Thyroid gland (tissue), 4 donors: ENCODE measurements at regions not wholly inside any gene's neighbourhood (a gene's known extent, or its start where the extent isn't known, plus 50 kb on each side); places are given as distances from the start of the nearest gene placed in this dataset.

ENCODE experiments used
- DNase-seq, 2 donors: peaks; one replicate each; pipeline ENCODE4 v3.0.0-alpha.2; 2019
- H3K27ac ChIP-seq, 3 donors: fragments of 200-600 bp; sonication (generic); 1 replicate in 2 of 3; 2 replicates in 1 of 3; pipeline ENCODE4 v1.5.1; 2016 to 2019; ENCODE audit warnings: mild to moderate bottlenecking in 1 of 3, moderate library complexity in 1 of 3
- H3K27me3 ChIP-seq: fragments of 200-600 bp; sonication (generic); one replicate; pipeline ENCODE4 v1.5.1; 2019
- H3K36me3 ChIP-seq, 2 donors: fragments of 200-600 bp; sonication (generic); one replicate each; pipeline ENCODE4 v1.5.1; 2016 to 2019
- H3K4me1 ChIP-seq, 2 donors: fragments of 200-600 bp; sonication (generic); one replicate each; pipeline ENCODE4 v1.5.1; 2017 to 2019
- H3K4me3 ChIP-seq, 3 donors: fragments of 200-600 bp; sonication (generic); replicated peaks in 1 of 3; 1 replicate in 2 of 3; 2 replicates in 1 of 3; pipeline ENCODE4 v1.5.1; 2016; ENCODE audit warnings: mild to moderate bottlenecking in 1 of 3
- H3K9me3 ChIP-seq: fragments of 200-600 bp; sonication (generic); one replicate; pipeline ENCODE4 v1.5.1; 2017
- POLR2A ChIP-seq, 2 donors: fragments of 450-650 bp; IDR thresholded peaks; one replicate each; pipeline ENCODE4 v1.6.1; 2017; ENCODE audit warnings: antibody characterized with exemption in 2 of 2, mild to moderate bottlenecking in 2 of 2, moderate library complexity in 1 of 2
- WGBS, 2 donors: methylation state at CpG; one replicate each; pipeline ENCODE4 v1.1.5; 2017; 5-methylcytosine and 5-hydroxymethylcytosine counted together
- intact Hi-C: fragments of 100-400 bp; cut with DNase I; formaldehyde crosslinking; loops from one replicate; pipeline ENCODE4 v1.15.1; 2023
- TF ChIP-seq, protein P1 (sequence below), 6 experiments: fragments of 200-600 bp in 3 of 6; fragments of 450-650 bp in 3 of 6; sonication (generic) in 3 of 6; IDR thresholded peaks; one replicate each; pipeline ENCODE4 v1.5.1; 2016 to 2019; ENCODE audit warnings: antibody characterized with exemption in 6 of 6, mild to moderate bottlenecking in 2 of 6, inconsistent platforms in 1 of 6, moderate library complexity in 1 of 6

DNA sequence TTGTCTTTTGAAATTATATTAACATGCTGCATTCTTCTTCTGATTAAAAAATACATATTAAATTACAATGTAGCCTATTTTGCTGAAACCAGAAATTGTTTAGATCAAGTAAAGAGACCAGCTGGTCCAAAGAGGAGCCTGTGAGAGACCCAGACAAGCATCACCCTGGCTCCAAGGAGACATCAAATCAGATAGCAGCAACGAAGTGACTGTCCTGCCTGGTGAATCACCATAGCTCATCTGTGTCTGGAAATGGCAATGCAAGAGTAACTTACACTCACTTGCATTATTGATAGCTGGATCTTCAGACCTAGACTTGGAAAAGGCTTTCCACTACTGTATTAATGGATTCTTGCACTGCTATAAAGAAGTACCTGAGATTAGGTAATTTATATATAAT is 169.1 kb downstream of the KCTD12 start:
- 65 to 68% methylated on average over 1 of the region's 1 CpG for WGBS, 2 donors

DNA sequence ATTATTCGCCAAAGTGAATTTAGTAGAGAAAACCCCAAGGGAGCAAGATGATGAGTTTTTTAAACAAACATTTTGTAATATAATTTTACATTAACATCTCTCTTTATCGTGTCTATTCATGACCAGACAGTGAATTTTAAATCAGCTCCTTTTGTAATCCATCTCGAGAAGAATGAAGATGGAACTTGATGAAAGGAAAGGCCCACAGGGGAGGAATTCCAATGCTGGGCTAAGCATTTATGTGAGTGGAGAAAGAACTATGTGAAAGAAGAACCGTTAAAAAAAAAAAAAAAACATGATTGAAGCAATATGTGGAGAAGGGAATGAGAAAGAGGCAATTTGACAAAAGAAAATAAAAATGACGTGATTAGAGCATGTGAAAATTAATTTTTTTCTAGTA is 170.6 kb downstream of the KCTD12 start:
- Histone ChIP-seq H3K4me3 (no peak overlapping the region), H3K4me1 (no peaks in the 10 kb centered on the region), H3K27me3 (no peaks in the 10 kb centered on the region), H3K36me3 (no peaks in the 10 kb centered on the region), H3K27ac (no peak overlapping the region), H3K9me3 (no peaks in the 10 kb centered on the region)
- TF ChIP-seq, protein P1, sequence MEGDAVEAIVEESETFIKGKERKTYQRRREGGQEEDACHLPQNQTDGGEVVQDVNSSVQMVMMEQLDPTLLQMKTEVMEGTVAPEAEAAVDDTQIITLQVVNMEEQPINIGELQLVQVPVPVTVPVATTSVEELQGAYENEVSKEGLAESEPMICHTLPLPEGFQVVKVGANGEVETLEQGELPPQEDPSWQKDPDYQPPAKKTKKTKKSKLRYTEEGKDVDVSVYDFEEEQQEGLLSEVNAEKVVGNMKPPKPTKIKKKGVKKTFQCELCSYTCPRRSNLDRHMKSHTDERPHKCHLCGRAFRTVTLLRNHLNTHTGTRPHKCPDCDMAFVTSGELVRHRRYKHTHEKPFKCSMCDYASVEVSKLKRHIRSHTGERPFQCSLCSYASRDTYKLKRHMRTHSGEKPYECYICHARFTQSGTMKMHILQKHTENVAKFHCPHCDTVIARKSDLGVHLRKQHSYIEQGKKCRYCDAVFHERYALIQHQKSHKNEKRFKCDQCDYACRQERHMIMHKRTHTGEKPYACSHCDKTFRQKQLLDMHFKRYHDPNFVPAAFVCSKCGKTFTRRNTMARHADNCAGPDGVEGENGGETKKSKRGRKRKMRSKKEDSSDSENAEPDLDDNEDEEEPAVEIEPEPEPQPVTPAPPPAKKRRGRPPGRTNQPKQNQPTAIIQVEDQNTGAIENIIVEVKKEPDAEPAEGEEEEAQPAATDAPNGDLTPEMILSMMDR (IDR thresholded peaks at IDR 0.05), result no peak
- no peak for TF ChIP-seq POLR2A (IDR thresholded peaks at IDR 0.05)
- DNase-seq, result no peak
- intact Hi-C loops, result no loop called here
- WGBS, 2 donors, result 70 to 72% methylated on average over 5 of the region's 5 CpGs

More for the DNA sequence above, 169.1 kb downstream of the KCTD12 start:
- TF ChIP-seq, protein P1 (IDR thresholded peaks at IDR 0.05), result no peak
- TF ChIP-seq POLR2A (IDR thresholded peaks at IDR 0.05), result no peak
- H3K9me3 ChIP-seq, result no peaks in the 10 kb centered on the region
- no peaks in the 10 kb centered on the region for H3K27me3 ChIP-seq
- no peak for DNase-seq
- H3K4me3 ChIP-seq, result no peak overlapping the region
- intact Hi-C loops, result no loop called here
- no peaks in the 10 kb centered on the region for H3K4me1 ChIP-seq
- H3K36me3 ChIP-seq, result no peaks in the 10 kb centered on the region
- no peak overlapping the region for H3K27ac ChIP-seq

DNA sequence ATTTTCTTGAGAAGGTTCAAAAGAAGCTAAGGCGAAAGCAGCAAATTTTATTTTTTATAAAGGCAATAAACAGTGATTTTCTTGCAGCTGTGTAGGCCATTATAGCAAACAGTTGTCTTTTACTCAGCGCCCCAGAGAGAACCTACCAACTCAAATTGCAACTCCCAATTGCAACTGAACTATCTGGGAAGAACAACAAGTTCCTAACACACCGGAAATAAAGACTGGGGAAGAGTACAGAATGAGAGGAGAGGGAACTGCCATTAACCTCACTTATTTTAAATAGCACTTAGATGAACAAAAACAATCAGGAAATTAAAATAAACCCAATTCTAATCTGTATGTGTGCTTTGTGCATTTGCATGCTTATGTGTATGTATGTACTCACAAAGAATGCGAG is 171.1 kb downstream of the KCTD12 start:
- Histone ChIP-seq H3K9me3 (no peaks in the 10 kb centered on the region), H3K27ac (no peak overlapping the region), H3K4me1 (no peaks in the 10 kb centered on the region), H3K36me3 (no peaks in the 10 kb centered on the region), H3K27me3 (no peaks in the 10 kb centered on the region), H3K4me3 (no peak overlapping the region)
- DNase-seq, result no peak
- intact Hi-C loops, result no loop called here
- no peak for TF ChIP-seq POLR2A (IDR thresholded peaks at IDR 0.05)
- TF ChIP-seq, protein P1 (IDR thresholded peaks at IDR 0.05), result no peak
- 81 to 82% methylated on average over 4 of the region's 4 CpGs for WGBS, 2 donors

DNA sequence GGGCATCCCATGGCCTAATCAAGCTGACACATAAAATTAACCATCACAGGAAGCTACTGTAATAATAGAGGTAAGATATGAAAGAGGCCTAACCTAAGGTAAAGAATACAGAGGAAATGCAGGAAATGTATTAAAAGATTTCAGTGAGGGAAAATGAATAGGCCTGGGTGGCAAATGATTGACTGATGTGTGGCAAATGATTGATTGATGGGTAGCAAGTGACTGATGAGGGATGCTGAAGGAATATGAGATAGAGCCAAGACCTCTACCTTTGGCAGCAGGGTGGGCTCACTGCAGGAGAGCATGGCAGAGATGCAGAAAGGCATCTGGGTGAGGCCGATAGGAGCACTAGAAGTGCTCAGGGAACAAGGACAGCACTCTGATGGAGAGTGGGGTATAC is 172.9 kb downstream of the KCTD12 start:
- DNase-seq, result no peak
- 91 to 95% methylated on average over 1 of the region's 1 CpG for WGBS, 2 donors
- Histone ChIP-seq H3K36me3 (no peaks in the 10 kb centered on the region), H3K4me3 (no peak overlapping the region), H3K27me3 (no peaks in the 10 kb centered on the region), H3K9me3 (no peaks in the 10 kb centered on the region), H3K27ac (no peak overlapping the region), H3K4me1 (no peaks in the 10 kb centered on the region)
- TF ChIP-seq POLR2A (IDR thresholded peaks at IDR 0.05), result no peak
- TF ChIP-seq, protein P1 (IDR thresholded peaks at IDR 0.05), result no peak
- intact Hi-C loops, result no loop called here

DNA sequence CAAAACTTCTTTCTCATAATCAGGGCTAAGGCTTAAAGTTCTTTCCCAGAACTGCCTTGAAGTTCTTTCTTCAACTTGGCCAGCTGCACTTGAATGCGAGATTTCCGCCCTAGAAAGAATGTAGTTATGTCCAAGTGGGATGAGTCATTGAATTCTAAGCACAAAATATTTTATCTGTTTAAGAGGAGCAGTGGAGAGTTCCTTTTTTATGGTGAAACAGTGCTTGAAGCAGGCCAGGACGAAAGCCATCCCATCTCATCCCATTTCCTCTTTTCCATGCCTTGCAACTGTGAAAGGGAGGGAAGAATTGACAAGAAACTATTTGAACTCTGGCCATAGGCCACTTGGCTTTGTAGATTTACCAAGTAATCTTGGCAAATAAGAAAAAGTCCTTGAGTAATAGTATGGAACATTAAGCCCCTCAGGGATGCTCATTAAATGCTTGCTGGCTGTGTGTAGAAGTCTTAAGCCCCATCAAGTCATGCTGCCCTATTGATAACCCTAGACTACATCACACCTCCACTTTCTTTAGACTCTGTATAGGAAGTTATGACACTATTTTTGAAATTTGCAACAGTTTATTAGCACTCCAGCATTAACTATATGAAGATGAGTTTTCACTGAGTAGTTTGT is 174.5 kb downstream of the KCTD12 start:
- H3K4me1 ChIP-seq, result no peaks in the 10 kb centered on the region
- TF ChIP-seq, protein P1 (IDR thresholded peaks at IDR 0.05), result no peak
- no peak for TF ChIP-seq POLR2A (IDR thresholded peaks at IDR 0.05)
- intact Hi-C loops, result no loop called here
- H3K36me3 ChIP-seq, result no peaks in the 10 kb centered on the region
- H3K4me3 ChIP-seq, result no peak overlapping the region
- DNase-seq, result no peak
- H3K9me3 ChIP-seq, result no peaks in the 10 kb centered on the region
- WGBS, 2 donors, result 56 to 57% methylated on average over 3 of the region's 3 CpGs
- H3K27ac ChIP-seq, result no peak overlapping the region
- H3K27me3 ChIP-seq, result no peaks in the 10 kb centered on the region
